Left lung (tissue), 4 donors: ENCODE measurements at regions not wholly inside any gene's neighbourhood (a gene's known extent, or its start where the extent isn't known, plus 50 kb on each side); places are given as distances from the start of the nearest gene placed in this dataset.

ENCODE experiments used
- ATAC-seq: fragments of 200-7000 bp; cut with Tn5 transposase; one replicate; pipeline ENCODE4 v1.9.1; 2020; ENCODE audit warnings: moderate library complexity
- DNase-seq, 4 donors: peaks; one replicate each; pipeline ENCODE4 v3.0.0-alpha.2; 2013 to 2020
- H3K27ac ChIP-seq, 2 donors: fragments of 200-600 bp; sonication (generic) in 1 of 2; one replicate each; pipeline versions ENCODE4 v1.5.0 to v1.8.0; 2020 to 2021
- H3K27me3 ChIP-seq, 2 donors: fragments of 200-600 bp; sonication (generic) in 1 of 2; one replicate each; pipeline versions ENCODE4 v1.5.0 to v1.8.0; 2020 to 2021
- H3K36me3 ChIP-seq, 2 donors: fragments of 200-600 bp; sonication (generic) in 1 of 2; one replicate each; pipeline versions ENCODE4 v1.5.0 to v1.8.0; 2020 to 2021
- H3K4me1 ChIP-seq, 2 donors: fragments of 200-600 bp; one replicate each; pipeline ENCODE4 v1.8.0; 2021
- H3K4me3 ChIP-seq, 2 donors: fragments of 200-600 bp; sonication (generic) in 1 of 2; one replicate each; pipeline versions ENCODE4 v1.5.0 to v1.8.0; 2020 to 2021; ENCODE audit warnings: mild to moderate bottlenecking in 1 of 2
- H3K9me3 ChIP-seq, 2 donors: fragments of 200-600 bp; sonication (generic) in 1 of 2; one replicate each; pipeline versions ENCODE4 v1.5.0 to v1.8.0; 2020 to 2021
- intact Hi-C, 2 donors: fragments of 100-400 bp; cut with DNase I; formaldehyde crosslinking; loops; one replicate each; pipeline versions ENCODE4 v1.11.2 to v1.14.2; 2022
- TF ChIP-seq, protein P1 (sequence below), 2 donors: fragments of 200-600 bp; sonication (generic) in 1 of 2; IDR thresholded peaks; one replicate each; pipeline versions ENCODE4 v1.5.0 to v1.8.0; 2021; ENCODE audit warnings: antibody characterized with exemption in 2 of 2
- donor health status: DM: no; HTN: yes; CAD: no.
- donor health status: DM: no; HTN: no; CAD: no.

DNA sequence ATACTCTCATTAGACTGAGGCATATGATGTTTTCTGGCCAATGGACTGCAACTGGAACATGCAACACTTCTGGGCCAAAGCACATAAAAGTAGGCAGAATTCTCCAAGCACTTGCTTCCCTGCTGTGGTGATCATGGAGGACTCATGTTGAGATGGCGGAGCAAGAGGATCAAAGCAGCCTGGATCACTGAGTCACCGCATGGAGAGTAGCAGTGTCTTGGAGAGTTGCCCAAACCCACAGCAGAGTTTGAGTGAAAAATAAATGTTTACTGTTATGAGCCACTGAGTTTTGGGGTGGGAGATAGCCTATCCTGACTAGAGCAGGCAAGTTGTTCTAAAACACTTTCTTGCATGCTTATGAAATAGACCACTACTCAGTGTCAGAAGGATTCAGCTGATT lies 359.5 kb downstream of the ZNF521 start:
- ATAC-seq, result no peak
- peaks cover 0 to 11% of the 10 kb centered on the region in 2 donors for H3K4me1 ChIP-seq
- intact Hi-C loops, result no loop called here

DNA sequence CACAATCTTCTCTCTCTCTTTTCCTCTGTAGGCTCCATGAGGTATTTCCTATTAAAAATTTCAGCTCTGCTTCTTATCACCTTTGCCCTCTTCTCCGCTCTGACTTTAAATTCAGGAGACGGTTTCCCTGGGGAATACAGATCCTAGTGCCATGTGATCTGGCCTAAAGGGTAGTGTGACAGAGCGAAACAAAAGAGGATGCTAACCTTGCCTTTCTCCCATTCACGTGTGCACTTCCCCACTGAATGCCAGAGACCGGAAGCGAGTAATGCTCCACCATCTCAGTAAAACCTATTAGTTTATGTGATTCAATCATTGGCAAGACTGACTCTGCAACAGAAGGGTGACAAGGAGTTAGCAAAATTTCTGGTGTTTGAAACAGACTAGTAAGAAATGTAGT lies 358.3 kb downstream of the ZNF521 start:
- Histone ChIP-seq H3K36me3 (no peaks in the 10 kb centered on the region), H3K9me3 (no peaks in the 10 kb centered on the region), H3K27me3 (no peaks in the 10 kb centered on the region), H3K4me1 (peaks cover 0 to 1% of the 10 kb centered on the region in 2 donors), H3K4me3 (no peak overlapping the region), H3K27ac (no peak overlapping the region)
- intact Hi-C loops, result no loop called here
- TF ChIP-seq, protein P1, sequence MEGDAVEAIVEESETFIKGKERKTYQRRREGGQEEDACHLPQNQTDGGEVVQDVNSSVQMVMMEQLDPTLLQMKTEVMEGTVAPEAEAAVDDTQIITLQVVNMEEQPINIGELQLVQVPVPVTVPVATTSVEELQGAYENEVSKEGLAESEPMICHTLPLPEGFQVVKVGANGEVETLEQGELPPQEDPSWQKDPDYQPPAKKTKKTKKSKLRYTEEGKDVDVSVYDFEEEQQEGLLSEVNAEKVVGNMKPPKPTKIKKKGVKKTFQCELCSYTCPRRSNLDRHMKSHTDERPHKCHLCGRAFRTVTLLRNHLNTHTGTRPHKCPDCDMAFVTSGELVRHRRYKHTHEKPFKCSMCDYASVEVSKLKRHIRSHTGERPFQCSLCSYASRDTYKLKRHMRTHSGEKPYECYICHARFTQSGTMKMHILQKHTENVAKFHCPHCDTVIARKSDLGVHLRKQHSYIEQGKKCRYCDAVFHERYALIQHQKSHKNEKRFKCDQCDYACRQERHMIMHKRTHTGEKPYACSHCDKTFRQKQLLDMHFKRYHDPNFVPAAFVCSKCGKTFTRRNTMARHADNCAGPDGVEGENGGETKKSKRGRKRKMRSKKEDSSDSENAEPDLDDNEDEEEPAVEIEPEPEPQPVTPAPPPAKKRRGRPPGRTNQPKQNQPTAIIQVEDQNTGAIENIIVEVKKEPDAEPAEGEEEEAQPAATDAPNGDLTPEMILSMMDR (IDR thresholded peaks at IDR 0.05), result no peak
- DNase-seq, result no peak
- no peak for ATAC-seq

More for the DNA sequence above, 359.5 kb downstream of the ZNF521 start:
- Histone ChIP-seq H3K4me3 (no peak overlapping the region), H3K9me3 (no peaks in the 10 kb centered on the region), H3K27ac (no peak overlapping the region), H3K27me3 (no peaks in the 10 kb centered on the region), H3K36me3 (no peaks in the 10 kb centered on the region)
- DNase-seq, result no peak
- TF ChIP-seq, protein P1 (IDR thresholded peaks at IDR 0.05), result no peak

DNA sequence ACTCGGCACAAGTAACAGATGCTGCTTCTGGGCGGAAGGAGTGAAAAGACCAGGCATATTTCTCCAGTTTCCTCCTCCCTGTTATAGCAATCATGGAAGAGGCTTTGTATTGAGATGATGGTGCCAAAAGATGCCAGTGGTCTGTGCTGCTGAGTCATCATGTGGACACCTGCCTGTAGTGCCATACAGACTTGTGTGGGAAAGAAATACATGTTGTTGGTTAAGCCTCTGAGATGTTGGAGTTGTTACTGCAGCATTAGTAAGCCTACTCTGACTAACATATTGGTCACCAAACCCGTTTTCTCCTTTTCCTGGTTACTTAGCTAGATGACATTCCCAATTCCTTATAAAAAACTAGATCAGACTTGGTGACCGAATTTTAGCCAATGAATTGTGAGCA lies 356.9 kb downstream of the ZNF521 start:
- Histone ChIP-seq H3K27ac (no peak overlapping the region), H3K9me3 (peaks cover 0 to 12% of the 10 kb centered on the region in 2 donors), H3K4me3 (no peak overlapping the region), H3K4me1 (no peaks in the 10 kb centered on the region), H3K27me3 (no peaks in the 10 kb centered on the region), H3K36me3 (no peaks in the 10 kb centered on the region)
- DNase-seq (no peak), ATAC-seq (no peak)
- TF ChIP-seq, protein P1 (IDR thresholded peaks at IDR 0.05), result no peak
- intact Hi-C loops, result no loop called here

DNA sequence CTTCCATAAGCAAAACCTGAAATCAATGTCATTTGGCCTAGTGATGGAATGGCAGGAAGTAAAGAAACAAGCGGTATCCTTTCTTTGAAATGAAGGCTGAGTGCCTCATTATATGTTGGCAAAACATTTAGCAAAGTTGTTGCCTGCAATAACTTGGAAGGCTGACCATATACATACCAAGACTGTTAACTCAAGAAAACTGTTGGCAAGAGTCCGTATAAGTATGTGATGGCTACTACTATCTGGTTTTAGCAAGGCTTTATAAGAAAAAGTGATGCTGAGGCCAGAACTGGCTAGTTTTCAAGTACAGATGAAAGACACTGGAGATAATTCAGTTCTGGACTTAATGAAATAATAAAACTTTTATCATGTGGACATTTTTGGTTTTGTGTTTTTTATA lies 356.2 kb downstream of the ZNF521 start:
- DNase-seq, result peak in 2 of 4 donors; percentile 78 to 83

DNA sequence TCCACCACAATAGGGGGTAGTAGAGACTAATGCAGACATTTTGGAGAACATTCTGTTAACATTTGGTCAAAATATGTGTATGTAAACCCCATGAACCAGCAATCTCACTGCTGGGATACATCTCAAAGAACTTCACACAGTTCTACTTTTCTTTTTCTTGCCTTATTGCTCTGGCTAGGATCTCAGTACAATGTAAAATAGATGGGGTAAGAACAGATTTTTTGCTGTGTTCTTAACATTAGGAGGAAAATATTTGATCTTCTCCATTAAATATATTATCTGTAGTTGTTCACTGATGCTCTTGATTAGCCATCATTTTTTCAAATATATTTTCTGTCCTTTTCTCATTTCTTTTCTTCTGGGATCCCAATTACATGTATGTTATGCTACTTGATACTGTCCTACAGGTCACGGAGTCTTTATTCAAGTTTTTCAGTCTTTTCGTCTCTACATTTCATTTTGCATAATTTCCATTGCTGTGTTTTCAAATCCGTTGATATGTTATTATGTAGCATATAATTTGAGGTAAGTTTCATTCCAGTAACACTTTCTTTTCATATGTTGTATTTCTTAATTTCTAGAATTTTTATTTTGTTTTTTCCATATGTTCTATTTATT lies 352.2 kb downstream of the ZNF521 start:
- Histone ChIP-seq H3K9me3 (peaks cover 0 to 16% of the 10 kb centered on the region in 2 donors), H3K27ac (no peak overlapping the region), H3K4me3 (no peak overlapping the region), H3K4me1 (no peaks in the 10 kb centered on the region), H3K27me3 (no peaks in the 10 kb centered on the region), H3K36me3 (no peaks in the 10 kb centered on the region)
- TF ChIP-seq, protein P1 (IDR thresholded peaks at IDR 0.05), result no peak
- no peak for DNase-seq
- no peak for ATAC-seq
- intact Hi-C loops, result no loop called here

More for the DNA sequence above, 356.2 kb downstream of the ZNF521 start:
- intact Hi-C loops, result no loop called here
- H3K36me3 ChIP-seq, result no peaks in the 10 kb centered on the region
- H3K27me3 ChIP-seq, result no peaks in the 10 kb centered on the region
- TF ChIP-seq, protein P1 (IDR thresholded peaks at IDR 0.05), result no peak
- peaks cover 0 to 16% of the 10 kb centered on the region in 2 donors for H3K9me3 ChIP-seq
- H3K4me3 ChIP-seq, result no peak overlapping the region
- no peak for ATAC-seq
- no peak overlapping the region for H3K27ac ChIP-seq
- H3K4me1 ChIP-seq, result no peaks in the 10 kb centered on the region
